ENCODE measurements at regions not wholly inside any gene's neighbourhood (a gene's known extent, or its start where the extent isn't known, plus 50 kb on each side); places are given as distances from the start of the nearest gene placed in this dataset.

- Histone ChIP-seq H3K4me2 (ENCODE audit: low read length) (no peak overlapping the region), H3K9me2 (ENCODE audit: insufficient read depth, low read length) (no peaks in the 10 kb centered on the region), H3K79me2 (ENCODE audit: insufficient read depth, low read depth, low read length) (no peaks in the 10 kb centered on the region), H3K27ac (ENCODE audit: low read depth, low read length, poor library complexity, severe bottlenecking) (no peak overlapping the region), H2AFZ (ENCODE audit: low read length) (no peak overlapping the region), H3K4me1 (ENCODE audit: insufficient read depth, low read length, poor library complexity, severe bottlenecking) (no peaks in the 10 kb centered on the region), H3K9me3 (ENCODE audit: low read length) (no peaks in the 10 kb centered on the region), H3K36me3 (ENCODE audit: insufficient read depth, low read length) (no peaks in the 10 kb centered on the region), H3K4me3 (ENCODE audit: low read depth, low read length, poor library complexity, severe bottlenecking) (no peak overlapping the region), H4K20me1 (ENCODE audit: insufficient read depth, low read length) (no peaks in the 10 kb centered on the region)
- BruUV-seq (replicated peaks), result no TSS peak
- no peak for DNase-seq (ENCODE audit: low spot score)
- POLR2A ChIA-PET, result no interaction called here
- CTCF ChIA-PET (ENCODE audit: unreplicated experiment), result no interaction called here
- TF ChIP-seq EZH2phosphoT487 (IDR thresholded peaks at IDR 0.05; ENCODE audit: borderline replicate concordance, low read depth, low read length) (no peak), CTCF (conservative IDR thresholded peaks at IDR 0.05; ENCODE audit: low read length) (no peak)
- intact Hi-C loops (cut with micrococcal nuclease; ENCODE audit: unreplicated experiment), result no loop called here
These were observed 235.3 kb downstream of the SEC61B start for GRCh38 chr9:99457406-99457805.

- no peaks in the 10 kb centered on the region for H3K36me3 ChIP-seq (ENCODE audit: insufficient read depth, low read length)
- no peak for TF ChIP-seq EZH2phosphoT487 (IDR thresholded peaks at IDR 0.05; ENCODE audit: borderline replicate concordance, low read depth, low read length)
- no peak for TF ChIP-seq CTCF (conservative IDR thresholded peaks at IDR 0.05; ENCODE audit: low read length)
- intact Hi-C loops (cut with micrococcal nuclease; ENCODE audit: unreplicated experiment), result no loop called here
- ChIA-PET CTCF (ENCODE audit: unreplicated experiment) (no interaction called here), POLR2A (no interaction called here)
- DNase-seq (ENCODE audit: low spot score), result no peak
- H3K79me2 ChIP-seq (ENCODE audit: insufficient read depth, low read depth, low read length), result no peaks in the 10 kb centered on the region
- H4K20me1 ChIP-seq (ENCODE audit: insufficient read depth, low read length), result no peaks in the 10 kb centered on the region
- no peaks in the 10 kb centered on the region for H3K9me3 ChIP-seq (ENCODE audit: low read length)
- no peak overlapping the region for H3K27ac ChIP-seq (ENCODE audit: low read depth, low read length, poor library complexity, severe bottlenecking)
- H3K4me3 ChIP-seq (ENCODE audit: low read depth, low read length, poor library complexity, severe bottlenecking), result no peak overlapping the region
- no peaks in the 10 kb centered on the region for H3K9me2 ChIP-seq (ENCODE audit: insufficient read depth, low read length)
- H3K4me1 ChIP-seq (ENCODE audit: insufficient read depth, low read length, poor library complexity, severe bottlenecking), result no peaks in the 10 kb centered on the region
- no TSS peak for BruUV-seq (replicated peaks)
- H2AFZ ChIP-seq (ENCODE audit: low read length), result no peak overlapping the region
- H3K4me2 ChIP-seq (ENCODE audit: low read length), result no peak overlapping the region
These were observed 235.9 kb downstream of the SEC61B start for GRCh38 chr9:99457981-99458380.

GRCh38 chr9:99459919-99460318 is 237.8 kb downstream of the SEC61B start:
- ChIA-PET POLR2A (no interaction called here), CTCF (ENCODE audit: unreplicated experiment) (no interaction called here)
- Histone ChIP-seq H3K4me2 (ENCODE audit: low read length) (no peak overlapping the region), H3K4me1 (ENCODE audit: insufficient read depth, low read length, poor library complexity, severe bottlenecking) (no peaks in the 10 kb centered on the region), H2AFZ (ENCODE audit: low read length) (no peak overlapping the region), H3K4me3 (ENCODE audit: low read depth, low read length, poor library complexity, severe bottlenecking) (no peak overlapping the region), H3K79me2 (ENCODE audit: insufficient read depth, low read depth, low read length) (no peaks in the 10 kb centered on the region), H3K9me3 (ENCODE audit: low read length) (no peaks in the 10 kb centered on the region), H4K20me1 (ENCODE audit: insufficient read depth, low read length) (no peaks in the 10 kb centered on the region), H3K36me3 (ENCODE audit: insufficient read depth, low read length) (no peaks in the 10 kb centered on the region), H3K27ac (ENCODE audit: low read depth, low read length, poor library complexity, severe bottlenecking) (no peak overlapping the region), H3K9me2 (ENCODE audit: insufficient read depth, low read length) (no peaks in the 10 kb centered on the region)
- DNase-seq (ENCODE audit: low spot score), result no peak
- TF ChIP-seq CTCF (conservative IDR thresholded peaks at IDR 0.05; ENCODE audit: low read length) (no peak), EZH2phosphoT487 (IDR thresholded peaks at IDR 0.05; ENCODE audit: borderline replicate concordance, low read depth, low read length) (no peak)
- intact Hi-C loops (cut with micrococcal nuclease; ENCODE audit: unreplicated experiment), result no loop called here
- BruUV-seq (replicated peaks), result no TSS peak
